Activated T-helper 2 cell treated with anti-CD3 and anti-CD28 coated beads, Interferon-gamma antibody, Interleukin-2, Interleukin-4, amounts not matched to agents 10 μg/mL and 5 μg/mL and 100 μg/mL, durations not matched to agents 14 hours and 24 hours and 36 hours (primary cell): ENCODE measurements at regions not wholly inside any gene's neighbourhood (a gene's known extent, or its start where the extent isn't known, plus 50 kb on each side); places are given as distances from the start of the nearest gene placed in this dataset.

Experiments used
- DNase-seq: peaks from one replicate; pipeline ENCODE4 v3.0.0; 2021; ENCODE audit warnings: low spot score
- H3K27ac Mint-ChIP-seq: one replicate; pipeline ENCODE4 v1.8.0; 2021; ENCODE audit warnings: mixed read lengths
- H3K27me3 Mint-ChIP-seq: one replicate; pipeline ENCODE4 v1.8.0; 2021; ENCODE audit warnings: low read depth, mixed read lengths
- H3K36me3 Mint-ChIP-seq: one replicate; pipeline ENCODE4 v1.8.0; 2021; ENCODE audit warnings: low read depth, mixed read lengths
- H3K4me1 Mint-ChIP-seq: one replicate; pipeline ENCODE4 v1.8.0; 2021; ENCODE audit warnings: low read depth, mixed read lengths
- H3K4me3 Mint-ChIP-seq: one replicate; pipeline ENCODE4 v1.8.0; 2021; ENCODE audit warnings: low read depth, mild to moderate bottlenecking, moderate library complexity, mixed read lengths
- H3K9me3 Mint-ChIP-seq: one replicate; pipeline ENCODE4 v1.8.0; 2021; ENCODE audit warnings: mixed read lengths
- intact Hi-C: fragments of 100-400 bp; cut with micrococcal nuclease; formaldehyde crosslinking; loops from one replicate; pipeline ENCODE4 v1.15.1; 2023

DNA sequence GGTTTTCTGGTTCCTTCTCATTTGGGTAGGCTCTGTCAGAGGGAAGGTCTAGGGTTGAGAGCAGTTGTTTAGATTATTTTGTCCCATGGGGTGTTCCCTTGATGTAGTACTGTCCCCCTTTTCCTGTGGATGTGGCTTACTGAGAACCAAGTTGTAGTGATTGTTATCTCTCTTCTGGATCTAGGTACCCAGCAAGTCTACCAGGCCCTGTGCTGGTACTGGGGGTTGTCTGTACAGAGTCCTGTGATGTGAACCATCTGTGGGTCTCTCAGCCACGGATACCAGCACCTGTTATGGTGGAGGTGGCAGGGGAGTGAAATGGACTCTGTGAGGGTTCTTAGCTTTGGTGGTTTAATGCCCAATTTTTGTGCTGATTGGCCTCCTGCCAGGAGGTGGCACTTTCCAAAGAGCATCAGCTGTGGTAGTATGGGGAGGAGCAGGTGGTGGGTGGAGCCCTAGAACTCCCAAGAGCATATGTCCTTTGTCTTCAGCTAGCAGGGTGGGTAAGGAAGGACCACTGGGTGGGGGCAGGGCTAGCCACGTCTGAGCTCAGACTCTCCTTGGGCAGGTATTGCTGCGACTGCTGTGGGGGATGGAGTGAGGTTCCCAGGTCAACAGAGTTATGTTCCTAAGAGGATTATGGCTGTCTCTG lies 179.3 kb upstream of the BTG1 start:
- Mint-ChIP-seq H3K27ac (no peak overlapping the region), H3K36me3 (peaks cover 7% of the 10 kb centered on the region), H3K4me3 (no peak overlapping the region), H3K4me1 (peaks cover 13% of the 10 kb centered on the region), H3K9me3 (peaks cover 37% of the 10 kb centered on the region), H3K27me3 (no peaks in the 10 kb centered on the region)
- no peak for DNase-seq
- intact Hi-C loops: loop anchor here (1.0 kb wide), 1 partner anchor 27 kb away; no protein-coding TSS in a partner anchor

DNA sequence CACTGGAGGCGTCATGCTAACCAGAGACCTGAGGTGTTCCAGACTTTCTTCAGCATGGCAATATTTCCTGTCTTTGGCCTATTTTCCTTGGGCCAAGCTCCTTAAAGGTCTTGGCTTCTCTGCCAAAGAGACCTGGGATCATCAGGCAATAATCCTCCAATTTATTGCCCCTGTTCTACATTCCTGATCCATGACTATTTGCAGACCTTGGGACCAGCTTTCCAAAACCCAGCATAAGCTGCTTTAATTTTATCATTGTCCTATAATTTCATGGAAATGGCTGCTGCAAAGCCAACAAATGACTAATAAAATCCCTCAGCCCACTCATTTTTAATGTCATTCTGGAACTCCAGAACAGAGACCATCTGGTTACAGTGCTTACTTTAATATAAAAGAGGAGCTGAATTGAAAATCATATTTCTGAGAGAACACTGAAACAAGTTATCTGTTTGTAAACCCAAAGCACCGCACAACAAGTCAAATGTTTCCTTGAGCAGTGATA lies 166.9 kb upstream of the BTG1 start:
- H3K4me3 Mint-ChIP-seq: no peak overlapping the region
- H3K36me3 Mint-ChIP-seq: peaks cover 3% of the 10 kb centered on the region
- H3K27ac Mint-ChIP-seq: no peak overlapping the region
- intact Hi-C loops: no loop called here
- H3K9me3 Mint-ChIP-seq: peaks cover 9% of the 10 kb centered on the region
- peaks cover 1% of the 10 kb centered on the region for H3K4me1 Mint-ChIP-seq
- no peaks in the 10 kb centered on the region for H3K27me3 Mint-ChIP-seq
- no peak for DNase-seq

DNA sequence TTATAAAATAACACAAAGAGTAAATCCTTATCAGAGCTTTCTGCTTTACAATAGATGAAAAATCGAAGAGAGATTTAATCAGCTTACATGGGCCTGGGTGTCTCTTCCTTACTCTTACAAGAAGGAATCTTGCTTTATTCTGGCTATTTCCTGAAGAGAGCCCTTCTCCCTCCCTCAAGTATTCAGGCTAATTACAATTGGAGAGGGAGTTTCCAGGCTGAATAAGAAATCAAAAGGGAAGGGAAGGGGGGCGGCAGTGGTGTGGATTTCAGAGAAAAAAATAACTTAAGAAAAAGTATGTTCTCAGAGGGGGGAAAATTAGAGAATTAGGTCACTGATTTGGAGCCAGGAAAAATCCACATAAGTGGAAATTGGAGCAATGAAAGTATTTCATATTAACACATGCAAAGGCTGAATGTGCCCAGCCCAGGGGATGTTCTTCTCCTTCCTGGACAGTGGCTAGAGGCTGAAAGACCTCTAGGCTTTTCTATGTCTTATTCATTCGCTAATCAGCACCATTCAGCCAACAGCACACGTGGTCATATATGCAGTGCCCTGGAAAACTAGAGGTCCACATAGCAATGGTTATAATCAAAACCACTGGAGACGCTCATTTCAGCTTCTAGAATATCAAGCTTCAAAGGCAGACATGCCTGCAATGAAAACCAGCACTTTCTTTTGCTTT lies 158.9 kb upstream of the BTG1 start:
- Mint-ChIP-seq H3K4me1 (peaks cover 4% of the 10 kb centered on the region), H3K9me3 (peaks cover 16% of the 10 kb centered on the region), H3K4me3 (no peak overlapping the region), H3K27ac (no peak overlapping the region), H3K27me3 (no peaks in the 10 kb centered on the region), H3K36me3 (no peaks in the 10 kb centered on the region)
- intact Hi-C loops: no loop called here
- no peak for DNase-seq

DNA sequence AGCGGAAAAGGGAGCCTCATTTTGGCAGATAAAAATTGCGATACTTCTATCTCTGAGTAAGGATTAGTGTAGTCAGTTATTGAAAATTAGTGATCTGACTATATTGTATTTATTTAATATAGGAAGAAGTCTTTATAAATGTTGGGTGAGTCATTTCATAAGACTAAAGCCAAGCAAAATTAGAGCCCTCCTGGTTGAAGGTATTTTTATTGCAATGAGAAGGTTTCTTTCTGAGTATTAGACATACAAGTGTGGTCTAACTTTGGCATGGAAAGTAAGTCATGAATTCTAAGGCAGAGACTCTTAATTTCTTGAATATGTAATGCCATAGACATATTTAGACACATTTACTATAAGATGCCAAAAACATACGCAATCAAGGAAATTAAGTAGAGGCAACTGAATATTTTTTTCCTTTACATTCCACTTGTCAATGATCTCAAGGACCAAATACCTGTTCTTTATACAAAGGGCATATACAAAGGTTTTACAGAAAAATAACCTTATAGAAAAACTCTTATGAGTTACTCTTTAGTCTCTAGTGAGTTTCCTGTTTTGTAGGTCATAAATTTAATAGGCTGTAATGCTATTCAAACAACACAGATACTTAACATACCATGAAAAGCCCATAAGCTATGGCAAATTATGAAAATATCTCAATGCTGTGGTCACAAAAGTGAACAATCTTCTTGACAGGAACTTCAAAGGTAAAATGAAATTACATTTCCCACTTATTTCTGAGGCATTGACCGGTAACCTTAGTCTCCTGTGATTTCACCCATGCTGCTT lies 156.6 kb upstream of the BTG1 start:
- intact Hi-C loops: no loop called here
- DNase-seq: no peak
- Mint-ChIP-seq H3K9me3 (peaks cover 18% of the 10 kb centered on the region), H3K4me3 (no peak overlapping the region), H3K27ac (no peak overlapping the region), H3K36me3 (peaks cover 11% of the 10 kb centered on the region), H3K4me1 (peaks cover 4% of the 10 kb centered on the region), H3K27me3 (no peaks in the 10 kb centered on the region)

DNA sequence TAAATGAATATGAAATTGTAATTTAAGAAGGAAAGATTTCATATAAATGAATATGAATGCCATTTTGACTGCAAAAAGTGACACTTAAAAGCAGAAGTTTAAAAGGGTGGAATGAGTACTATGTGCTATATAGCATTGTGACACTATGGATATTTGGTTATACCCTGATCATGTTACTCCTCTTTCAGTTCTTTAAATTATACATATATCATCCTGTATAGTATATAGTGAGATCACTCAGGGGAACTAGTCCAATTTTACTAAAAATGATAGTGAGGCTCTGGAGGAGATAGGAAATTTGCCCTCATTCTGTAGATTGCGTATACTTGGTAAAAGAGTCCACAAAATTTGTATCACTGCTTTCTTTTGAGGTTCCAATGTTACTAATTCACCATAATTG lies 155.7 kb upstream of the BTG1 start:
- H3K9me3 Mint-ChIP-seq: peaks cover 12% of the 10 kb centered on the region
- no peaks in the 10 kb centered on the region for H3K27me3 Mint-ChIP-seq
- H3K4me3 Mint-ChIP-seq: no peak overlapping the region
- H3K36me3 Mint-ChIP-seq: peaks cover 16% of the 10 kb centered on the region
- DNase-seq: no peak
- H3K27ac Mint-ChIP-seq: no peak overlapping the region
- H3K4me1 Mint-ChIP-seq: peaks cover 4% of the 10 kb centered on the region
- intact Hi-C loops: no loop called here

- H3K9me3 Mint-ChIP-seq: peaks cover 7% of the 10 kb centered on the region
- no peak overlapping the region for H3K27ac Mint-ChIP-seq
- no peaks in the 10 kb centered on the region for H3K27me3 Mint-ChIP-seq
- intact Hi-C loops: no loop called here
- peaks cover 16% of the 10 kb centered on the region for H3K36me3 Mint-ChIP-seq
- H3K4me1 Mint-ChIP-seq: peaks cover 4% of the 10 kb centered on the region
- DNase-seq: no peak
- no peak overlapping the region for H3K4me3 Mint-ChIP-seq
Observed at GRCh38 chr12:92300777-92301176, 155.1 kb upstream of the BTG1 start.

DNA sequence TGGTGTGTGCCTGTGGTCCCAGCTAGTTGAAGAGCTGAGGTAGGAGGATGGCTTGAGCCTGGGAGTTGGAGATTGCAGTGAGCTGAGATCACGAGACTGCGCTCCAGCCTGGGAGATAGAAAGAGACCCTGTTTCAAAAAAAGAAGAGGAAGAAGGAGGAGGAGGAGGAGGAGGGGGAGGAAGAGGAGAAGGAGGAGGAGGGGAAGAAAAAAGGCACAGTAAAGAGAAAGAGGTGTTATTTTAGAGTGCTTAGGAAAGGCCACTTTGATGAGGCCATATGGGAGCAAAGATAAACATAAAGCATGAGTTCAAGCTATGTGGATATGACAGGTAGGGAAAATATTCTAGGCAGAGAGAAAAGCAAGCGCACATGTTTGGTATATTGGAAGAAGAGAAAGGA lies 154.1 kb upstream of the BTG1 start:
- H3K27me3 Mint-ChIP-seq: no peaks in the 10 kb centered on the region
- DNase-seq: no peak
- peaks cover 20% of the 10 kb centered on the region for H3K36me3 Mint-ChIP-seq
- H3K4me3 Mint-ChIP-seq: no peak overlapping the region
- peaks cover 13% of the 10 kb centered on the region for H3K4me1 Mint-ChIP-seq
- intact Hi-C loops: loop anchor here (5.0 kb wide), 1 partner anchor 103 kb away; no protein-coding TSS in a partner anchor
- no peak overlapping the region for H3K27ac Mint-ChIP-seq
- H3K9me3 Mint-ChIP-seq: peaks cover 7% of the 10 kb centered on the region

DNA sequence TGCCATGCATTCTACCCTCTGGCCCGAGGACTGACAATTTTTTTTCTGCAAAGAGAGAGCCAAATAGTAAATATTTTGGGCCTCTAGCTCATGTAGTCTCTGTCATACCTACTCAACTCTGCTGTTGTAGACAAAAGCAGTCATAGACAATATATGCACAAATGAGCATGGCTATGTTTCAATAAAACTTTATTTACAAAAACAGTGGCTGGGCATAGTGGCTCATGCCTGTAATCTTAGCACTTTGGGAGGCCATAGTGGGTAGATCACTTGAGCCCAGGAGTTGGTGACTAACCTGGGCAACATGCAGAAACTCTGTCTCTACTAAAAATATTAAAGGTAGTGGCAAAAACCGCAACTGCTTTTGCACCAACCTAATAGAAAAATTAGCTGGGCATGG lies 153.7 kb upstream of the BTG1 start:
- Mint-ChIP-seq H3K4me3 (no peak overlapping the region), H3K4me1 (peaks cover 14% of the 10 kb centered on the region), H3K27ac (no peak overlapping the region), H3K36me3 (peaks cover 20% of the 10 kb centered on the region), H3K9me3 (peaks cover 7% of the 10 kb centered on the region), H3K27me3 (no peaks in the 10 kb centered on the region)
- intact Hi-C loops: loop anchor here (5.0 kb wide), 1 partner anchor 103 kb away; no protein-coding TSS in a partner anchor
- no peak for DNase-seq

GRCh38 chr12:92297932-92298696 lies 152.5 kb upstream of the BTG1 start:
- peak; percentile 10 for DNase-seq
- Mint-ChIP-seq H3K4me1 (peaks cover 10% of the 10 kb centered on the region), H3K9me3 (peaks cover 7% of the 10 kb centered on the region), H3K4me3 (no peak overlapping the region), H3K27ac (peak overlapping the region; percentile 77), H3K27me3 (no peaks in the 10 kb centered on the region), H3K36me3 (peaks cover 20% of the 10 kb centered on the region)
- intact Hi-C loops: loop anchor here (1.0 to 5.0 kb wide), 2 partner anchors 26 to 104 kb away; no protein-coding TSS in a partner anchor

DNA sequence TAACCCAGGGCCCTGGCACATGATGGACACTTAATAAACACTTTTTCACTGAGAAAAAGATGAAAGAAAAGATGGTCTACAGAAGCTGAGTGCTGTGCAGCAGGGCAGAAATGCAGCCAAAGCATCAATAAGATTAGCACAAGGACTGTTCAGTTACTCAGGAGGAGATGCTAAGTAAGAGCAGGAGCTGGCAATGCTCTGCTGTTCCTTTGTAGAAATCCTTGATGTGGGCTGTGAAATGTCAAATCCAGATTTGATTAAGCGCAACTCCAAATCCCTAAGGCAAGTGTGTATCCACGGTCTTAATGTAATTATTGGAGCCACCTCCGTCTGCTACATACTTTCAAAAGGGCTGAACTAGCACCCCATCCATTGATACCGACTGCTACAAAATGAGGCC lies 151.8 kb upstream of the BTG1 start:
- Mint-ChIP-seq H3K9me3 (peaks cover 7% of the 10 kb centered on the region), H3K27ac (peak overlapping the region; percentile 77), H3K4me3 (no peak overlapping the region), H3K4me1 (peaks cover 10% of the 10 kb centered on the region), H3K36me3 (peaks cover 20% of the 10 kb centered on the region), H3K27me3 (no peaks in the 10 kb centered on the region)
- intact Hi-C loops: loop anchor here (5.0 kb wide), 1 partner anchor 105 kb away; no protein-coding TSS in a partner anchor
- no peak for DNase-seq

DNA sequence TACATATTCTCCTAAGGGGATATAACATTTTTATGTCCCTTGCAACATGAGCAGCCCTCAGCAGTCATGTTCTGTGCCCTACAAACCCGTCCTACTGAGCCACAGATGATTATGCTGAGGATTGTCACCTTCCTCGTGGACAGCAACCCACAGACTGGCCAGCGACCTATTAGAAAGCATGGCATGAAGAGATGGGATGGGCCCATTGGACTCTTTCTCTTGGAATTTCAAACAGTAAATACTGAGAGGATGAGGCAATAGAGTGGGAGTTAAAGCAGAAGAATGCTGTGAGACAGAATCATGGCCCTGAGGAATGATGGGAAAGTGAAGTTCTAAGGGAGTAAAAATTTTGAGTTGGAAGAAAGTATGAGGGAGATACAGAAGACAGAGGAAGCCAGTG lies 149.9 kb upstream of the BTG1 start:
- H3K4me3 Mint-ChIP-seq: no peak overlapping the region
- DNase-seq: no peak

More for the DNA sequence above, 149.9 kb upstream of the BTG1 start:
- Mint-ChIP-seq H3K9me3 (peaks cover 3% of the 10 kb centered on the region), H3K36me3 (peaks cover 20% of the 10 kb centered on the region), H3K27me3 (no peaks in the 10 kb centered on the region), H3K4me1 (peaks cover 10% of the 10 kb centered on the region), H3K27ac (no peak overlapping the region)
- intact Hi-C loops: loop anchor here (5.0 kb wide), 1 partner anchor 107 kb away; no protein-coding TSS in a partner anchor
